PC-9 (cell line): ENCODE measurements at regions not wholly inside any gene's neighbourhood (a gene's known extent, or its start where the extent isn't known, plus 50 kb on each side); places are given as distances from the start of the nearest gene placed in this dataset.

Experiments used
- BruUV-seq: library from RNA; stranded (reverse); fragments of 400-500 nt; replicated peaks from 2 replicates; lab custom pipeline; 2021; lab: Mats Ljungman, UMichigan
- CTCF ChIA-PET: fragments of 300-600 bp; sonication (Branson Sonifier 250); formaldehyde crosslinking; loops from one replicate; lab custom pipeline; 2022; ENCODE audit warnings: antibody characterized with exemption; lab: Charles Lee
- POLR2A ChIA-PET: fragments of 300-600 bp; sonication (Branson Sonifier 250); formaldehyde crosslinking; loops from one replicate; lab custom pipeline; 2022; ENCODE audit warnings: antibody characterized with exemption; ENCODE audit not compliant: unreplicated experiment; lab: Charles Lee
- DNase-seq, 2 experiments: peaks; one replicate each; pipeline versions ENCODE4 v3.0.0 to v3.0.0-alpha.2; 2015 to 2022; ENCODE audit warnings: mixed read lengths in 1 of 2
- H2AFZ ChIP-seq: fragments of 200-600 bp; sonication (generic); 2 replicates; pipeline ENCODE4 v1.8.1; 2017; ENCODE audit warnings: antibody characterized with exemption
- H3F3A ChIP-seq: fragments of 200-600 bp; sonication (generic); 2 replicates; pipeline ENCODE4 v1.8.1; 2017; ENCODE audit warnings: antibody characterized with exemption, mild to moderate bottlenecking, low read depth; ENCODE audit not compliant: insufficient read depth
- H3K27ac ChIP-seq: fragments of 200-600 bp; sonication (generic); 2 replicates; pipeline ENCODE4 v1.6.1; 2016; ENCODE audit warnings: mixed run types
- H3K27me3 ChIP-seq: fragments of 200-600 bp; sonication (generic); 2 replicates; pipeline ENCODE4 v1.6.1; 2016; ENCODE audit warnings: low read depth, mixed run types; ENCODE audit not compliant: insufficient read depth
- H3K36me3 ChIP-seq: fragments of 200-600 bp; sonication (generic); 2 replicates; pipeline ENCODE4 v1.6.1; 2016; ENCODE audit warnings: low read depth, mixed run types
- H3K4me1 ChIP-seq: fragments of 200-600 bp; sonication (generic); replicated peaks from 2 replicates; pipeline ENCODE4 v1.6.1; 2016; ENCODE audit warnings: mixed run types; ENCODE audit not compliant: insufficient read depth
- H3K4me2 ChIP-seq: fragments of 200-600 bp; sonication (generic); 2 replicates; pipeline ENCODE4 v1.6.1; 2017; ENCODE audit warnings: mixed run types
- H3K4me3 ChIP-seq: fragments of 200-600 bp; sonication (generic); 2 replicates; pipeline ENCODE4 v1.6.1; 2016; ENCODE audit warnings: mixed run types
- H3K79me2 ChIP-seq: fragments of 200-600 bp; sonication (generic); 2 replicates; pipeline ENCODE4 v1.6.1; 2017; ENCODE audit warnings: low read depth, mixed run types
- H3K9me2 ChIP-seq: fragments of 200-600 bp; sonication (generic); 2 replicates; pipeline ENCODE4 v1.8.1; 2017; ENCODE audit warnings: mild to moderate bottlenecking; ENCODE audit not compliant: insufficient read depth
- H3K9me3 ChIP-seq: fragments of 200-600 bp; sonication (generic); 2 replicates; pipeline ENCODE4 v1.8.1; 2016; ENCODE audit warnings: low read depth; ENCODE audit not compliant: insufficient read depth
- H4K20me1 ChIP-seq: fragments of 200-600 bp; sonication (generic); 2 replicates; pipeline ENCODE4 v1.8.1; 2017; ENCODE audit not compliant: insufficient read depth
- CTCF ChIP-seq: fragments of 200-600 bp; sonication (generic); conservative IDR thresholded peaks from 2 replicates; pipeline ENCODE4 v1.6.1; 2017; ENCODE audit warnings: mixed run types, antibody characterized with exemption, mild to moderate bottlenecking, moderate library complexity
- EZH2 ChIP-seq: fragments of 200-600 bp; sonication (generic); IDR thresholded peaks from 2 replicates; pipeline ENCODE4 v1.8.0; 2017; ENCODE audit warnings: antibody characterized with exemption, low read depth
- intact Hi-C: fragments of 100-400 bp; cut with micrococcal nuclease; formaldehyde crosslinking; loops from one replicate; pipeline ENCODE4 v1.10.0; 2022; ENCODE audit not compliant: unreplicated experiment

- no peaks in the 10 kb centered on the region for H3K27me3 ChIP-seq
- no TSS peak for BruUV-seq
- ChIA-PET CTCF (no interaction called here), POLR2A (no interaction called here)
- H2AFZ ChIP-seq, result no peak overlapping the region
- intact Hi-C loops, result no loop called here
- DNase-seq, result no peak
- H3K4me1 ChIP-seq, result no peaks in the 10 kb centered on the region
- H3K9me3 ChIP-seq, result no peaks in the 10 kb centered on the region
- H3K36me3 ChIP-seq, result no peaks in the 10 kb centered on the region
- H3K4me2 ChIP-seq, result no peak overlapping the region
- no peaks in the 10 kb centered on the region for H3K79me2 ChIP-seq
- TF ChIP-seq CTCF (no peak), EZH2 (no peak)
- no peaks in the 10 kb centered on the region for H3K9me2 ChIP-seq
- no peak overlapping the region for H3K4me3 ChIP-seq
- no peaks in the 10 kb centered on the region for H4K20me1 ChIP-seq
- no peak overlapping the region for H3K27ac ChIP-seq
- H3F3A ChIP-seq, result no peaks in the 10 kb centered on the region
Measured at GRCh38 chr17:62125307-62125706, 60.2 kb upstream of the MED13 start.

DNA sequence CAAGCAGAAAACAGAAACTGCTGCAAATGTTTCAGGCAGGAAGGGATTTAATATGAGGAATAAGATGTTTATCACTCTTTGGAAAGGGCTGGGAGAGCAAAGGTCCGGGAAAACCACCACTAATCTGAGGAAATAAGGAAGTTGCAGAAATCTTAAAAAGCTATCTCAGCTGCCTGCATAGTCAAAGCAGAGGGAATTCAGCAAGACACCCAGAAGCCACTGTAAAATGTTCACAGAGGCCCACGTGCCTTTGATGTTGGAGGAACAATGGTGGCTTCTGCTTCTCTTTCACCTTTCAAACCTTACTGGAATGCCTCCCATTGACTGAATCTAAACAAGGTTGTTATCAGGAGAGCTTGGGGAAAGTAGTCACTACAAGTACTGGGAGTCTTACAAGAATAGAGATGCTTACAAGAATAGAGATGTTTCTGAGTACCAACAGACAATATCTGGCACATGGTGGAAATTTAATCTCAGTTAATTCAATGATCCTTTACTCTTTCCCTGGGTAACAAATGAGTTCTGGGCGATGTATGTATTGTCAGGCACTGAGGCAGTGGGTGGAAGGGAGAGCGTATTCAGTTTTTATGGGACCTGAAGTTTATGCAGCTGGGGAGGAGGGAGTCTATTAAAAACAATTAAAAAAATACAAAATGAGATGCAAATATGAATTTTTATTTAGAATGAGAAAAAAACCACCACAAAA, 56.1 kb upstream of the MED13 start:
- intact Hi-C loops, result no loop called here
- no TSS peak for BruUV-seq
- H3K27ac ChIP-seq, result no peak overlapping the region
- ChIA-PET CTCF (no interaction called here), POLR2A (no interaction called here)
- H3K9me3 ChIP-seq, result no peaks in the 10 kb centered on the region
- H3K9me2 ChIP-seq, result no peaks in the 10 kb centered on the region
- no peaks in the 10 kb centered on the region for H4K20me1 ChIP-seq
- no peaks in the 10 kb centered on the region for H3K36me3 ChIP-seq
- no peaks in the 10 kb centered on the region for H3K4me1 ChIP-seq
- no peaks in the 10 kb centered on the region for H3K27me3 ChIP-seq
- no peak overlapping the region for H2AFZ ChIP-seq
- H3K4me3 ChIP-seq, result no peak overlapping the region
- H3K79me2 ChIP-seq, result no peaks in the 10 kb centered on the region
- peaks cover 4% of the 10 kb centered on the region; the same call in 1 of the 2 replicates for H3F3A ChIP-seq
- no peak for DNase-seq
- no peak overlapping the region for H3K4me2 ChIP-seq
- TF ChIP-seq CTCF (no peak), EZH2 (no peak)

- CTCF ChIA-PET, result no interaction called here
Measured at GRCh38 chr17:62119373-62119772, 54.3 kb upstream of the MED13 start.

More at GRCh38 chr17:62119373-62119772, 54.3 kb upstream of the MED13 start:
- H2AFZ ChIP-seq, result no peak overlapping the region
- H4K20me1 ChIP-seq, result no peaks in the 10 kb centered on the region
- DNase-seq, result no peak
- no peaks in the 10 kb centered on the region for H3K9me2 ChIP-seq
- H3K4me1 ChIP-seq, result no peaks in the 10 kb centered on the region
- POLR2A ChIA-PET, result no interaction called here
- TF ChIP-seq EZH2 (no peak), CTCF (no peak)
- H3K27ac ChIP-seq, result no peak overlapping the region
- H3K36me3 ChIP-seq, result no peaks in the 10 kb centered on the region
- H3K4me2 ChIP-seq, result no peak overlapping the region
- no peak overlapping the region for H3K4me3 ChIP-seq
- H3K9me3 ChIP-seq, result no peaks in the 10 kb centered on the region
- no peaks in the 10 kb centered on the region for H3K79me2 ChIP-seq
- no TSS peak for BruUV-seq
- no peaks in the 10 kb centered on the region for H3K27me3 ChIP-seq
- intact Hi-C loops, result no loop called here
- peaks cover 4% of the 10 kb centered on the region; the same call in 1 of the 2 replicates for H3F3A ChIP-seq
